Gastroesophageal sphincter (tissue), 4 donors: ENCODE measurements at regions not wholly inside any gene's neighbourhood (a gene's known extent, or its start where the extent isn't known, plus 50 kb on each side); places are given as distances from the start of the nearest gene placed in this dataset.
"Not testable (repeated sequence)": the region's sequence is repeated elsewhere in the genome, so short reads cannot be mapped to it uniquely, and the experiment has no call there.

Source experiments
- ATAC-seq: fragments of 150-250 bp; one replicate; pipeline ENCODE4 v1.9.1; 2016; ENCODE audit warnings: mild to moderate bottlenecking, moderate library complexity
- H3K27ac ChIP-seq, 4 donors: fragments of 200-600 bp; sonication (generic) in 3 of 4; 1 replicate in 3 of 4; 2 replicates in 1 of 4; pipeline ENCODE4 v1.5.1; 2016 to 2019
- H3K27me3 ChIP-seq: fragments of 200-600 bp; sonication (generic); one replicate; pipeline ENCODE4 v1.5.1; 2019
- H3K36me3 ChIP-seq, 2 donors: fragments of 200-600 bp; sonication (generic); one replicate each; pipeline ENCODE4 v1.5.1; 2019; ENCODE audit warnings: control low read depth in 1 of 2
- H3K4me1 ChIP-seq, 3 donors: fragments of 200-600 bp; sonication (generic); 1 replicate in 2 of 3; 2 replicates in 1 of 3; pipeline ENCODE4 v1.5.1; 2016 to 2019; ENCODE audit warnings: control low read depth in 2 of 3
- H3K4me3 ChIP-seq, 2 donors: fragments of 200-600 bp; sonication (generic); one replicate each; pipeline ENCODE4 v1.5.1; 2019; ENCODE audit warnings: mild to moderate bottlenecking in 1 of 2, moderate library complexity in 1 of 2
- H3K9me3 ChIP-seq, 3 donors: fragments of 200-600 bp; sonication (generic); one replicate each; pipeline ENCODE4 v1.5.1; 2017 to 2019; ENCODE audit warnings: control low read depth in 2 of 3
- EP300 ChIP-seq: sonication (generic); formaldehyde crosslinking; IDR thresholded peaks from one replicate; pipeline ENCODE4 v1.6.1; 2017; ENCODE audit warnings: antibody characterized with exemption, mild to moderate bottlenecking
- POLR2A ChIP-seq, 2 donors: fragments of 450-650 bp; IDR thresholded peaks; one replicate each; pipeline ENCODE4 v1.6.1; 2017; ENCODE audit warnings: antibody characterized with exemption in 2 of 2, mild to moderate bottlenecking in 2 of 2, moderate library complexity in 1 of 2
- POLR2AphosphoS5 ChIP-seq: sonication (generic); formaldehyde crosslinking; IDR thresholded peaks from one replicate; pipeline ENCODE4 v1.6.1; 2017; ENCODE audit warnings: antibody characterized with exemption
- WGBS, 2 donors: methylation state at CpG; one replicate each; pipeline ENCODE4 v1.1.5; 2018; ENCODE audit warnings: low coverage in 1 of 2; 5-methylcytosine and 5-hydroxymethylcytosine counted together
- TF ChIP-seq, protein P1 (sequence below), 4 experiments: fragments of 200-600 bp in 2 of 4; fragments of 450-650 bp in 2 of 4; sonication (generic) in 1 of 4; IDR thresholded peaks; one replicate each; pipeline ENCODE4 v1.5.1; 2017 to 2019; ENCODE audit warnings: antibody characterized with exemption in 4 of 4, mild to moderate bottlenecking in 2 of 4, moderate library complexity in 2 of 4

DNA sequence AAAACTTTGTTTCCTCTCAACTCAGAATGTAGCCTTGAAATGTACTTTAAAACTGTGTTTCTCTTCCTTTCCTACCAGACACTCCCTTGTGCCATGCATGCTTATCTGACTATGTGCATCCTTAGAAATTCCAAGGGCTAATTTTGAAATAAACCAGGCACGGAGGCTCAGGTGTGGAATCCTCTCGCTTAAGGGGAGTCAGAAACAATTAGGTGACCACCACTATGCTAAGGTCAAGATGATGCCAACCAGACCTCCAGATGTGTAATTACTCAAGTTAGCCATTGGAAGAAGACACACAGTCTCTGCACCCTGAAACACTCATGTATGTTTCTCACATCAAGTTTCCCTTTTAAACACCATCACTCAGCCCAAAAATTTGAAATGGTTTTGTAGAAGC is 572.1 kb downstream of the VGLL3 start:
- TF ChIP-seq EP300 (no peak), POLR2AphosphoS5 (no peak), POLR2A (IDR thresholded peaks at IDR 0.05) (no peak)
- TF ChIP-seq, protein P1, sequence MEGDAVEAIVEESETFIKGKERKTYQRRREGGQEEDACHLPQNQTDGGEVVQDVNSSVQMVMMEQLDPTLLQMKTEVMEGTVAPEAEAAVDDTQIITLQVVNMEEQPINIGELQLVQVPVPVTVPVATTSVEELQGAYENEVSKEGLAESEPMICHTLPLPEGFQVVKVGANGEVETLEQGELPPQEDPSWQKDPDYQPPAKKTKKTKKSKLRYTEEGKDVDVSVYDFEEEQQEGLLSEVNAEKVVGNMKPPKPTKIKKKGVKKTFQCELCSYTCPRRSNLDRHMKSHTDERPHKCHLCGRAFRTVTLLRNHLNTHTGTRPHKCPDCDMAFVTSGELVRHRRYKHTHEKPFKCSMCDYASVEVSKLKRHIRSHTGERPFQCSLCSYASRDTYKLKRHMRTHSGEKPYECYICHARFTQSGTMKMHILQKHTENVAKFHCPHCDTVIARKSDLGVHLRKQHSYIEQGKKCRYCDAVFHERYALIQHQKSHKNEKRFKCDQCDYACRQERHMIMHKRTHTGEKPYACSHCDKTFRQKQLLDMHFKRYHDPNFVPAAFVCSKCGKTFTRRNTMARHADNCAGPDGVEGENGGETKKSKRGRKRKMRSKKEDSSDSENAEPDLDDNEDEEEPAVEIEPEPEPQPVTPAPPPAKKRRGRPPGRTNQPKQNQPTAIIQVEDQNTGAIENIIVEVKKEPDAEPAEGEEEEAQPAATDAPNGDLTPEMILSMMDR (IDR thresholded peaks at IDR 0.05): no peak
- H3K9me3 ChIP-seq: no peaks in the 10 kb centered on the region
- no peak overlapping the region for H3K4me3 ChIP-seq
- WGBS, 2 donors: 25 to 40% methylated on average over 2 of the region's 2 CpGs
- H3K4me1 ChIP-seq: no peaks in the 10 kb centered on the region
- no peaks in the 10 kb centered on the region for H3K36me3 ChIP-seq
- H3K27ac ChIP-seq: no peak overlapping the region
- H3K27me3 ChIP-seq: no peaks in the 10 kb centered on the region
- no peak for ATAC-seq

DNA sequence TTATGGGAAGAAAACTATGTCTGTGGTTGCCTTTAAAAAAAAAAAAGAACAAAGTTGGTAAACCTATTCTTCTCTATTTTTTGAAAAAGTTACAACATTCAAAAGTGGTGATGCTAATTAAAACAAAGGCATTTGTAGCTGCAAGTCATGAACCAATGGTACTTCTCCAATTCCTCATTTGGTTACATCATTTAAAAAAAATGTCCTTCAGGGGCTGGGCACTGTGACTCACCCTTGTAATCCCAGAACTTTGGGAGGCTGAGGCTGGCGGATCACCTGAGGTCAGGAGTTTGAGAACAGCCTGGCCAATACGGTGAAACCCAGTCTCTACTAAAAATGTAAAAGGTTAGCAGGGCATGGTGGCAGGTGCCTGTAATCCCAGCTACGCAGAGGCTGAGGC is 574.6 kb downstream of the VGLL3 start:
- Histone ChIP-seq H3K4me3 (no peak overlapping the region), H3K27me3 (no peaks in the 10 kb centered on the region), H3K36me3 (no peaks in the 10 kb centered on the region), H3K4me1 (no peaks in the 10 kb centered on the region), H3K27ac (no peak overlapping the region), H3K9me3 (no peaks in the 10 kb centered on the region)
- ATAC-seq: no peak
- 87 to 100% methylated on average over 1 to 3 of the region's 3 CpGs for WGBS, 2 donors
- TF ChIP-seq POLR2AphosphoS5 (no peak), EP300 (no peak), POLR2A (IDR thresholded peaks at IDR 0.05) (no peak)

DNA sequence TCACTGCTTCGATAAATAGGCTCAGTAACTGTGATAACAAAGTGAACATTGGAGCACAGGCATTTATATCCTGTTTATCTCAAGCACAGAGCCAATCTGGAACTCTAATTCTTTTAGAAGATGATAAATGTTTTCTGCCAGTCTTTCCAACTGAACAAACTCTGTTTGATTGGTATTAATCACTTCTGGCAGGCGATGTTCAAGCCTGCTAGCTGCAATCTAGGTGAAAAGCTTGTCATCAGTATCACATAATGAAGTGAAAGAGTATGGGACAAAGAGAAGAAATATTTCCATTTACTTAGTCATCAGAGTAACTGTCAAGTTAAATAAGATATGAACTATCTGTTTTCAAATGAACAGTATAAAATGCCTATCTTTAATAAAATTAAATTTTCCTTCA is 577.3 kb downstream of the VGLL3 start:
- Histone ChIP-seq H3K27me3 (no peaks in the 10 kb centered on the region), H3K4me1 (no peaks in the 10 kb centered on the region), H3K4me3 (no peak overlapping the region), H3K9me3 (no peaks in the 10 kb centered on the region), H3K36me3 (no peaks in the 10 kb centered on the region), H3K27ac (no peak overlapping the region)
- TF ChIP-seq POLR2A (IDR thresholded peaks at IDR 0.05) (no peak), EP300 (no peak)
- TF ChIP-seq, protein P1 (IDR thresholded peaks at IDR 0.05): no peak
- 19 to 27% methylated on average over 2 of the region's 2 CpGs for WGBS, 2 donors
- ATAC-seq: no peak

DNA sequence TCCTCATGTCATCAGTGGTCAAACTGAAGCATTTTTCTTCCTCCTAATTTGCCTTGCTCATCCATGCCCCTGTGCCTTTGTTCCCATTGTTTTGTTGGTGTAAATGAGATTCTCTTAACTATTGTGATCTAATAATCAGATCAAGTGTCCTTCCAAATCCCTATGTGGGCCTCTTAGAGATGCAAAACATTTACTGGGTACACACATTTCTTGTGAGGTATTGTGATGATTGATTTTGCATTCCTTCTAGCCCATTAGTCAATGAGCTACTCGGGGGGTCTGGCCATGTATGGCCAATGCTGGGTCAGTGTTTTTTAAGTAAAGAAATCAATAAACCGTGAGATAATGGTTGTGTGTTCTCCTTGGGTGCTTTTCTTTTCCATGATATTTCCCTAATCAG is 580.4 kb downstream of the VGLL3 start:
- no peaks in the 10 kb centered on the region for H3K4me1 ChIP-seq
- no peaks in the 10 kb centered on the region for H3K27me3 ChIP-seq
- H3K27ac ChIP-seq: no peak overlapping the region
- H3K4me3 ChIP-seq: no peak overlapping the region
- H3K36me3 ChIP-seq: no peaks in the 10 kb centered on the region
- no peak for ATAC-seq
- H3K9me3 ChIP-seq: no peaks in the 10 kb centered on the region
- 26 to 38% methylated on average over 2 of the region's 2 CpGs for WGBS, 2 donors
- TF ChIP-seq EP300 (no peak), POLR2A (IDR thresholded peaks at IDR 0.05) (no peak), POLR2AphosphoS5 (no peak)
- TF ChIP-seq, protein P1 (IDR thresholded peaks at IDR 0.05): no peak

DNA sequence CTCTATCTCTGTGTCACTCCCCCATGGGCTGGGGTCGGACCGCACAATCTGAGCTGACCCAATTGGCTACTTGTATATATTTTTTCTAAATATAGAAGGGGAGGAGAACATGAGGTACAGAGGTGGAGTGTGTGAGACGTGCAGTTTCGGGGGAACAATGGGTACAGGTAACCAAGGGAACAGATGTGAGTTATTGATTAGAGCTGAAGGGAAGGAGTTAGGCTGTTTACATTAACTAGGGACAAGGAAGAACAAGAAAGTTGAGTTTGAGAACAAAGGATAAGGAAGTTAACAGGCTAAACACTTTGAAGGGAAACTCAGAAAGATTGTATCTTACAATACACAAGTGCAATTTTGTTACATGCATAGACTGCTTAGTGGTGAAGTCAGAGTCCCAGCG is 601.2 kb downstream of the VGLL3 start:
- not testable (repeated sequence) for ATAC-seq, H3K4me3 ChIP-seq, H3K27ac ChIP-seq, H3K9me3 ChIP-seq, H3K36me3 ChIP-seq, H3K27me3 ChIP-seq, H3K4me1 ChIP-seq
- 64 to 84% methylated on average over 3 to 4 of the region's 5 CpGs for WGBS, 2 donors

DNA sequence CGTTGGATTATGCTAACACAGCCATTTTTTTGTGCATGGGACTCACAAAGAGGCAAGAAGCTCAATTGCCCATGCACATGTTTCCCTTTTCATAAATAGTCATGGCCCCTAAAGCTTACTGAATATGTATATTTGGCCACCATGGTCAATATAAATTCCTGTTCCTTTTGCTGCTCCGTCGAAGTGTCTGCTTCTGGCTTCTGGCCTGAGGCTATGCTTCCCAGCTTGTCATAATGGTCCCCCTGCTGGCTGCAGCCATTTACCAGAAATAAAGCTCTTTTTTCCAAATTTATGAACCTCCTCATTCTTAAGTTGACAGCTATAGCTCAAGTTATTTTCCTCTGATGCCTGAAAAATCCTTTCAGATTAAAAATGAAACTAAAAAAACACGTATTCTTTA is 602.1 kb downstream of the VGLL3 start:
- H3K4me3 ChIP-seq: no peak overlapping the region
- H3K36me3 ChIP-seq: no peaks in the 10 kb centered on the region
- no peaks in the 10 kb centered on the region for H3K27me3 ChIP-seq
- no peak for ATAC-seq
- H3K9me3 ChIP-seq: no peaks in the 10 kb centered on the region
- TF ChIP-seq POLR2A (IDR thresholded peaks at IDR 0.05) (no peak), EP300 (no peak), POLR2AphosphoS5 (no peak)
- TF ChIP-seq, protein P1 (IDR thresholded peaks at IDR 0.05): no peak
- no peak overlapping the region for H3K27ac ChIP-seq
- H3K4me1 ChIP-seq: no peaks in the 10 kb centered on the region
- WGBS, 2 donors: 61 to 68% methylated on average over 3 to 4 of the region's 4 CpGs
